Activated T-cell treated with anti-CD3 and anti-CD28 coated beads, Interleukin-2, amount 50 U/mL, for 24 hours (primary cell): ENCODE measurements at regions not wholly inside any gene's neighbourhood (a gene's known extent, or its start where the extent isn't known, plus 50 kb on each side); places are given as distances from the start of the nearest gene placed in this dataset.
"Not testable (repeated sequence)": the region's sequence is repeated elsewhere in the genome, so short reads cannot be mapped to it uniquely, and the experiment has no call there.

Experiments used
- DNase-seq: peaks from one replicate; pipeline ENCODE4 v3.0.0-alpha.2; 2020
- H3K27ac Mint-ChIP-seq: 2 replicates; pipeline ENCODE4 v1.8.0; 2020; ENCODE audit warnings: mild to moderate bottlenecking, mixed read lengths
- H3K27me3 Mint-ChIP-seq: 2 replicates; pipeline ENCODE4 v1.8.0; 2020; ENCODE audit warnings: mixed read lengths
- H3K36me3 Mint-ChIP-seq: 2 replicates; pipeline ENCODE4 v1.8.0; 2020; ENCODE audit warnings: low read depth, mixed read lengths
- H3K4me1 Mint-ChIP-seq: 2 replicates; pipeline ENCODE4 v1.8.0; 2020; ENCODE audit warnings: low read depth, mixed read lengths
- H3K4me3 Mint-ChIP-seq: 2 replicates; pipeline ENCODE4 v1.8.0; 2020; ENCODE audit warnings: mild to moderate bottlenecking, moderate library complexity, mixed read lengths
- H3K9me3 Mint-ChIP-seq: 2 replicates; pipeline ENCODE4 v1.8.0; 2020; ENCODE audit warnings: mixed read lengths

DNA sequence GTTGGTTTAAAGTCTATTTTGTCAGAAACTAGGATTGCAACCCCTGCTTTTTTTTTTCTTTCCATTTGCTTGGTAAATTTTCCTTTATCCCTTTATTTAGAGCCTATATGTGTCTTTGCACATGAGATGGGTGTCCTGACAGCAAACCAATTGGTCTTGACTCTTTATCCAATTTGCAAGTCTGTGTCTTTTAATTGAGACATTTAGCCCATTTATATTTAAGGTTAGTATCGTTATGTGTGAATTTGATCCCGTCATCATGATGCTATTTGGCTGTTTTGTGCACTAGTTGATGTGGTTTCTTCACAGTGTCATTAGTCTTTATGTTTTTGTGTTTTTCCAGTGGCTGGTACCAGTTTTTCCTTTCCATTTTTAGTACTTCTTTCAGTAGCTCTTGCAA, 127.7 kb upstream of the ZNF267 start:
- Mint-ChIP-seq H3K4me3 (no peak overlapping the region), H3K27me3 (no peaks in the 10 kb centered on the region), H3K4me1 (no peaks in the 10 kb centered on the region), H3K36me3 (peaks cover 99% of the 10 kb centered on the region), H3K27ac (no peak overlapping the region), H3K9me3 (peaks cover 78% of the 10 kb centered on the region)
- DNase-seq, result no peak

DNA sequence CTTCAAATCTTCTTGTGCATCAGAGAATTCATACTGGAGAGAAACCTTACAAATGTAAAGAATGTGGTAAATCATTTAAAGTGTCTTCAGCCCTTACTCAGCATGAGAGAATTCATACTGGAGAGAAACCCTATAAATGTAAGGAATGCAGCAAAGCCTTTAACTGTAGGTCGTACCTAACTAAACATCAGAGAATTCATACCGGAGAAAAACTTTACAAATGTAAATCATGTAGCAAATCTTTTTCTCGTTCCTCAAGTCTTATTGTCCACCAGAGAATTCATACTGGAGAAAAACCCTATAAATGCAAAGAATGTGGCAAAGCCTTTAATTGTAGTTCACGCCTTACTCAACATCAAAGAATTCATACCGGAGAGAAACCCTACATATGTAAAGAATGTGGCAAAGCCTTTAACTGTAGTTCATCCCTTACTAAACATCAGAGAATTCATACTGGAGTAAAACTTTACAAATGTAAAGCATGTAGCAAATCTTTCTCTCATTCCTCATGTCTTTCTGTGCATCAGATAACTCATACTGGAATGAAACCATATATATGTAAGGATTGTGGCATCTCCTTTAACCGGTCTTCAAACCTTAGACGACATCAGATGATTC, 118.5 kb upstream of the ZNF267 start:
- Mint-ChIP-seq H3K4me1 (no peaks in the 10 kb centered on the region), H3K27me3 (no peaks in the 10 kb centered on the region), H3K9me3 (peaks cover 70% of the 10 kb centered on the region), H3K4me3 (no peak overlapping the region), H3K27ac (no peak overlapping the region), H3K36me3 (peaks cover 94% of the 10 kb centered on the region)
- DNase-seq, result no peak

DNA sequence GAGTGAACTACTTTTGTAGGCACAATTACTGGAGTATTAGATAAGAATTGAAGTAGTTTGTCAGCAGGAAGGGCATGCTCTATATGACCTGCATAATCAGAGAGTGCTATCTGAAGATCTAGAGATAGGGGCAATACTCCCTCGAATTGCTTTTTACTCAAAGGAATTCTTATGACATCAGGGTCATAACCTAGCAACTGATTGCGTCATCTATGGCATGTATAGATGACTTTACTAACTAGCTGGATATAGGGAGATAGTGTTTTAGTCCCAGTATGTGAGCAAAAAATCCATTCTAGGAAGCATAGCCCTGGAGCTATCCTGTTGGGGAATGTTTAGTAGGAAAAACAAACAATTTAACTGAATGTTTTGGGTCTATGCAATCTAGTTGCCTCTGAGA, 109.5 kb upstream of the ZNF267 start:
- Mint-ChIP-seq H3K36me3 (peaks cover 54% of the 10 kb centered on the region), H3K27me3 (no peaks in the 10 kb centered on the region), H3K9me3 (peaks cover 58% of the 10 kb centered on the region), H3K4me3 (no peak overlapping the region), H3K4me1 (no peaks in the 10 kb centered on the region), H3K27ac (no peak overlapping the region)
- no peak for DNase-seq

DNA sequence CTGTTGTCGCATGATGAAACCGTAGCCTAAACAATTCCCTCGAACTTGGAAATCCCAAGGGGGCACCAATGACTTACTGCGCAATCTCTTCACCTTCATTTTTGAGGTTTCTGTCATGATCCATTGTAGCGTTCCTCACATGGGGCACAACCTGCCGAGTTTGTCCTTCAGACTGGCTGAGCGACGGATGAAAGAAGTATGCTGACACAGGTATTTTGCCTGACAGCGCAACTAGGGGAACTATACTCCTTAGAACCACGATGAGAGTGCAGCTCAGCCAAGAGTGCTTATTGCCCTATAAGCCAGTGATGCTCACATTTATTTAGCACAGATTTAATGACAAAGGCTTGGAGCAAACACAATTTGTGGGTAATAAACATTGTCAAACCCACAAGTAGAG, 106.3 kb upstream of the ZNF267 start:
- no peak for DNase-seq
- H3K4me1 Mint-ChIP-seq, result no peaks in the 10 kb centered on the region
- no peaks in the 10 kb centered on the region for H3K27me3 Mint-ChIP-seq
- H3K9me3 Mint-ChIP-seq, result peaks cover 59% of the 10 kb centered on the region
- no peak overlapping the region for H3K4me3 Mint-ChIP-seq
- peaks cover 46% of the 10 kb centered on the region for H3K36me3 Mint-ChIP-seq
- H3K27ac Mint-ChIP-seq, result no peak overlapping the region

DNA sequence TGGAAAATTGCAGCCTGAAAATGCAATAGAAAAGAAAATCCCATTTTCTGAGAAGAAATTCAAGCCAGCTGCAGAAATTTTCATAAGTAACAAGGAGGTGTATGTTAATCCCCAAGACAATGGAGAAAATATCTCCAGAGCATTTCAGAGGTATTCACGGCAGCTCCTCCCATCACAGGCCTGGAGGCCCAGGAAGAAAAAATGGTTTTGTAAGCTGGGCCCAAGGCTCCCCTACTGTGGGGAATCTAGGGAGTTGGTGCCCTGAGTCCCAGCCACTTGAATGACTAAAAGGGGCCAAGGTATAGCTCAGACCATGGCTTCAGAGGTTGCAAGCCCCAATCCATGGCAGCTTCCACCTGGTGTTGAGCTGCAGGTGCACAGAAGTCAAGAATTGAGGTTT, 93.3 kb upstream of the ZNF267 start:
- H3K4me3 Mint-ChIP-seq, result no peak overlapping the region
- peaks cover 28% of the 10 kb centered on the region for H3K36me3 Mint-ChIP-seq
- H3K4me1 Mint-ChIP-seq, result no peaks in the 10 kb centered on the region
- peaks cover 66% of the 10 kb centered on the region for H3K9me3 Mint-ChIP-seq
- no peak overlapping the region for H3K27ac Mint-ChIP-seq
- no peaks in the 10 kb centered on the region for H3K27me3 Mint-ChIP-seq
- no peak for DNase-seq

DNA sequence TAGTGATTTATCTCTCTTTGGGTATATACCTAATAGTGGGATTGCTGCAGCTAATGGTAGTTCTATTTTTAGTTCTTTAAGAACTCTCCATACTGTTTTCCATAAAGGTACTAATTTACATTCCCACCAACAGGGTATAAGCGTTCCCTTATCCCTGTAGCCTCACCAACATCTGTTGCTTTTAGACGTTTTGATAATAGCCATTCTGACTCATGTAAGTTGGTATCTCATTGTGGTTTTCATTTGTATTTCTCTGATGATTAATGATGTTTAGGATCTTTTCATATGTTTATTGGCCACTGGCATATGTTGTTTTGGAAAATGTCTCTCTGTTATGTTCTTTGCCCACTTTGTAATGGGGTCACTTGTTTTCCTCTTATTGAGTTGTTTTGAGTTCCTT, 88.5 kb upstream of the ZNF267 start:
- peaks cover 20% of the 10 kb centered on the region for H3K36me3 Mint-ChIP-seq
- no peak for DNase-seq
- H3K9me3 Mint-ChIP-seq, result peaks cover 65% of the 10 kb centered on the region
- H3K27me3 Mint-ChIP-seq, result no peaks in the 10 kb centered on the region
- H3K4me3 Mint-ChIP-seq, result no peak overlapping the region
- no peaks in the 10 kb centered on the region for H3K4me1 Mint-ChIP-seq
- no peak overlapping the region for H3K27ac Mint-ChIP-seq

DNA sequence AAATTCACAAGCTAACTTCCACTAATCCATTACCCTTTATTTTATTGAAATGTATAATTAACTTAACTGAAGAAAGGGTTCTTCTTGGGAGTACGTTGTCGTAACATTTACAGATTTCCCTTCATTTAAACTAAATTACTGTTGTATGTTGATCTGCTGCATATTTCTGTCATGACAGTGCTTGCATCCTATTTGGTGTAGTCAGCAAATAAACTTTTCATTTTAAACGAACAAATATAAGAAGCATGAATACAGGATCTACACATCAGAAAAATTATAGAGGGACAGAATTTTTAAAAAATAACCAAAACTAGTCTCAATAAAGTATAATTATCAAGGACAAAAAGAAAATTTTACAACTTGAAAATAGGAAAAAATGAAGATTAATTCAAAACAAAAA, 66.5 kb upstream of the ZNF267 start:
- no peaks in the 10 kb centered on the region for H3K36me3 Mint-ChIP-seq
- H3K9me3 Mint-ChIP-seq, result no peaks in the 10 kb centered on the region
- H3K4me1 Mint-ChIP-seq, result no peaks in the 10 kb centered on the region
- H3K4me3 Mint-ChIP-seq, result no peak overlapping the region
- no peak for DNase-seq
- H3K27me3 Mint-ChIP-seq, result peaks cover 31% of the 10 kb centered on the region
- no peak overlapping the region for H3K27ac Mint-ChIP-seq

DNA sequence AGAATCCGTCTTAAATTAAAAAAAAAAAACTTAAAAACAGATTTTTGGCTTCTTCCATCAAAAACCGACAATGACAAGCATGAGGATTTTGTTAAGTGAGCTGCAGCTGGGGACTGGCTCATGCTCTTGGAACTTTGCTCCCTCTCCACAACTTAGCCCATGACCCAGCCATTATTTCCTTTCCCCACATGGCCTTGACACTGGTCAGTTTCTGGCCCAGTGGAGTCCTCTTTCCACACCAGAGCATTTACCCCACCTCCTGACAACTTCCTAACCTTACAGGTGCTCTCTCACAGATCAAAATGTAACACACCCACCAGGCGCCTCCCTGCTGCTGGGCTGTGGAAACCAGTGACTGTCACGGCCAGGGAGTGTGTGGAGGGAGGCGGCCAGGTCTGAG, 62.7 kb upstream of the ZNF267 start:
- Mint-ChIP-seq H3K27me3 (peaks cover 29% of the 10 kb centered on the region), H3K36me3 (no peaks in the 10 kb centered on the region), H3K4me3 (no peak overlapping the region), H3K4me1 (no peaks in the 10 kb centered on the region), H3K9me3 (no peaks in the 10 kb centered on the region), H3K27ac (no peak overlapping the region)
- no peak for DNase-seq

DNA sequence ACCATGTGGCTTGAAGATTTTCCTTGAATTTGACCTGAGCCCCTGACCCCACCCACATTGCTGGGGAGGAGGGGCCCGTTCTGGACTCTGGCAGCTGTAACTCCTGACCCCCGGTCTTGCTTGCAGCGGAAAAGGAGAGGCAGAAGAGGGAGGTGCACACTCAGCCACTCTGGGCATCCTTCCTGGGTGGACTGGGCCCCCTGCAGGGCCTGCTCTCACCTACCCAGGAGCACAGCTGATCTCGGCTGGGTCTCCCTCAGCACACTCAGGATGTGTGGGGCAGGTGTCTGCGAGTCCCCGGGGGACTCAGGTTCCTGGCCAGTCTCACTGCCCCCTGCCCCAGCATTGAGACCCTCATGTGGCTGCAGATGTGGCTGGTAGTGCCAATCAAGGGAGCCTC, 57.5 kb upstream of the ZNF267 start:
- not testable (repeated sequence) for H3K9me3 Mint-ChIP-seq, H3K4me1 Mint-ChIP-seq, DNase-seq, H3K4me3 Mint-ChIP-seq, H3K36me3 Mint-ChIP-seq, H3K27ac Mint-ChIP-seq
- H3K27me3 Mint-ChIP-seq, result peaks cover 40% of the 10 kb centered on the region

DNA sequence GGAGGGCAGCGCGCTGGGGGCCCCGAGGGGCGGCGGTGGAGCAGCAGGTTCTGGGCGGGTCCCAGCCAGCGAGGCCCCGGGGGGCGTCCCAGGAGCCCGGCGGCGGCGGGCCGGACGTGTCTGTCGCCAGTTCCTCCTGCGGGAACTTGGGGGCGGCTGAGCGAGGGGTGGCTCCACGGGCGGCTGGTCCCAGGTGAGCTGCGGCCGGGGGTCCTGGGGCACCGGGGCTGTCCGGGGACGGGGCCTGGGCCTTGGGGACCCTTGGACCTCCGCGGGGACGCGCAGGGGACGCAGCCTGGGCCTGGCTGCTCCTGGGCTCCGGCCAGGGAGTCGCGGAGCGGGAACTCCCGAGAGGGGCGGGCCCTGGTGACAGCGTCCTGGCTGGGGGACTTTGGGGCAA, 54.2 kb upstream of the ZNF267 start:
- Mint-ChIP-seq H3K4me3 (no peak overlapping the region), H3K4me1 (no peaks in the 10 kb centered on the region), H3K36me3 (no peaks in the 10 kb centered on the region), H3K27me3 (peaks cover 59% of the 10 kb centered on the region), H3K27ac (no peak overlapping the region), H3K9me3 (peaks cover 3% of the 10 kb centered on the region)
- no peak for DNase-seq

DNA sequence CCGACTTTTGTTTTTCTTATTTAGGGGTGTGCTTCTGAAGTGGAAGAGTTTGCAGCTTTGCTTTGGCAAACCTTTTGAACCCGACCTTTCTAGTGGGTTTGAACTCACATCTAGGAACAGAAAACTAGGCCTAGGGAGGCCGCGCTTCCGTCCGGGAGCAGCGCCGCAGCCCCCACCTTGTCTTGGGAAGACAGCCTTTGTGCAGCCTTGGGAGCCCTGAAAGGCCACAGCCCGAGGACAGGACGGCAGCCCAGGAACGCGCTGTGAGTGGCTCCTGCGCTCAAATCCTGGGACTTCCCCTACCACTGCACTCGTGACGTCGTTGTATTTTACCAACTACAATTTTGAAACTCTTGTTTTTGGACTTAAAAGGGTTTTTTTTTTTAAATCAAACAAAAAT, 53.7 kb upstream of the ZNF267 start:
- no peak for DNase-seq
- Mint-ChIP-seq H3K27me3 (peaks cover 62% of the 10 kb centered on the region), H3K4me1 (no peaks in the 10 kb centered on the region), H3K27ac (no peak overlapping the region), H3K36me3 (no peaks in the 10 kb centered on the region), H3K9me3 (peaks cover 3% of the 10 kb centered on the region), H3K4me3 (no peak overlapping the region)
